Liver (tissue), 7 donors: ENCODE measurements at regions not wholly inside any gene's neighbourhood (a gene's known extent, or its start where the extent isn't known, plus 50 kb on each side); places are given as distances from the start of the nearest gene placed in this dataset.

Experiments
- DNase-seq: peaks from one replicate; pipeline ENCODE4 v3.0.0-alpha.2; 2017; ENCODE audit warnings: low spot score
- H3K27ac ChIP-seq, 2 donors: one replicate each; pipeline ENCODE4 v1.7.0; 2013; ENCODE audit warnings: inconsistent platforms in 2 of 2, low read length in 2 of 2, control low read depth in 1 of 2, low read depth in 1 of 2, mild to moderate bottlenecking in 1 of 2
- H3K27me3 ChIP-seq, 4 donors: one replicate each; pipeline versions ENCODE4 v1.6.1 to v1.7.0; 2013; ENCODE audit warnings: low read length in 3 of 4, inconsistent platforms in 1 of 4, mild to moderate bottlenecking in 1 of 4, moderate library complexity in 1 of 4; ENCODE audit not compliant: control insufficient read depth in 4 of 4, insufficient read depth in 4 of 4
- H3K36me3 ChIP-seq, 4 donors: one replicate each; pipeline versions ENCODE4 v1.6.1 to v1.7.0; 2013; ENCODE audit warnings: low read length in 3 of 4, mild to moderate bottlenecking in 3 of 4, low read depth in 1 of 4, moderate library complexity in 1 of 4; ENCODE audit not compliant: control insufficient read depth in 4 of 4, insufficient read depth in 3 of 4
- H3K4me1 ChIP-seq, 4 donors: one replicate each; pipeline versions ENCODE4 v1.6.1 to v1.7.0; 2013; ENCODE audit warnings: low read length in 3 of 4, mild to moderate bottlenecking in 3 of 4, moderate library complexity in 1 of 4; ENCODE audit not compliant: control insufficient read depth in 4 of 4, insufficient read depth in 4 of 4
- H3K4me3 ChIP-seq, 3 donors: one replicate each; pipeline versions ENCODE4 v1.6.1 to v1.7.0; 2013; ENCODE audit warnings: low read length in 3 of 3, control low read depth in 1 of 3, low read depth in 1 of 3, mild to moderate bottlenecking in 1 of 3
- H3K9ac ChIP-seq, 2 donors: one replicate each; pipeline ENCODE4 v1.7.0; 2013; ENCODE audit warnings: low read length in 2 of 2, mild to moderate bottlenecking in 2 of 2, moderate library complexity in 2 of 2, control low read depth in 1 of 2, low read depth in 1 of 2
- H3K9me3 ChIP-seq, 4 donors: one replicate each; pipeline versions ENCODE4 v1.6.1 to v1.7.0; 2013; ENCODE audit warnings: low read length in 3 of 4; ENCODE audit not compliant: control insufficient read depth in 4 of 4
- ATF3 ChIP-seq: IDR thresholded peaks from 2 replicates; pipeline ENCODE4 v1.6.1; 2016; ENCODE audit warnings: antibody characterized with exemption
- EGR1 ChIP-seq, 2 donors: IDR thresholded peaks; 2 replicates each; pipeline ENCODE4 v1.6.1; 2016 to 2018; ENCODE audit warnings: antibody characterized with exemption in 2 of 2, low read depth in 2 of 2
- FOXA1 ChIP-seq: IDR thresholded peaks from 2 replicates; pipeline ENCODE4 v1.6.1; 2016; ENCODE audit warnings: antibody characterized with exemption
- FOXA2 ChIP-seq: IDR thresholded peaks from 2 replicates; pipeline ENCODE4 v1.6.1; 2016; ENCODE audit warnings: antibody characterized with exemption
- GABPA ChIP-seq, 2 donors: IDR thresholded peaks in 1 of 2; conservative IDR thresholded peaks in 1 of 2; 2 replicates each; pipeline ENCODE4 v1.6.1; 2016; ENCODE audit warnings: antibody characterized with exemption in 2 of 2, mild to moderate bottlenecking in 1 of 2, moderate library complexity in 1 of 2
- HNF4A ChIP-seq, 2 donors: conservative IDR thresholded peaks; 2 replicates each; pipeline ENCODE4 v1.6.1; 2016; ENCODE audit warnings: antibody characterized with exemption in 2 of 2, mild to moderate bottlenecking in 2 of 2
- HNF4G ChIP-seq: IDR thresholded peaks from 2 replicates; pipeline ENCODE4 v1.6.1; 2016; ENCODE audit warnings: antibody characterized with exemption
- JUND ChIP-seq, 2 donors: IDR thresholded peaks; 2 replicates each; pipeline ENCODE4 v1.6.1; 2016; ENCODE audit warnings: antibody characterized with exemption in 2 of 2
- NR2F2 ChIP-seq: IDR thresholded peaks from 2 replicates; pipeline ENCODE4 v1.6.1; 2016; ENCODE audit warnings: antibody characterized with exemption
- RAD21 ChIP-seq, 2 donors: IDR thresholded peaks; 2 replicates each; pipeline ENCODE4 v1.6.1; 2016; ENCODE audit warnings: antibody characterized with exemption in 2 of 2, mild to moderate bottlenecking in 2 of 2
- RXRA ChIP-seq, 2 donors: IDR thresholded peaks; 2 replicates each; pipeline ENCODE4 v1.6.1; 2017 to 2018; ENCODE audit warnings: antibody characterized with exemption in 2 of 2, mild to moderate bottlenecking in 1 of 2
- TAF1 ChIP-seq: conservative IDR thresholded peaks from 2 replicates; pipeline ENCODE4 v1.6.1; 2016; ENCODE audit warnings: antibody characterized with exemption, mild to moderate bottlenecking
- WGBS: extraction: QIAGEN DNeasy Blood & Tissue Kit; methylation state at CpG from one replicate; pipeline ENCODE4 v1.1.7; 2013; 5-methylcytosine and 5-hydroxymethylcytosine counted together
- TF ChIP-seq, protein P1 (sequence below): IDR thresholded peaks from 2 replicates; pipeline ENCODE4 v1.6.1; 2016; ENCODE audit warnings: antibody characterized with exemption, mild to moderate bottlenecking
- donor health status: healthy.
- donor health status: healthy.
- donor health status: healthy.
- donor health status: healthy.

GRCh38 chr20:4555188-4555890 is 130.9 kb upstream of the PRNP start:
- Histone ChIP-seq H3K27ac (no peak overlapping the region), H3K4me1 (no peaks in the 10 kb centered on the region), H3K4me3 (no peak overlapping the region), H3K9ac (no peak overlapping the region), H3K27me3 (peaks cover 0 to 12% (median 2%) of the 10 kb centered on the region in 4 donors), H3K9me3 (no peaks in the 10 kb centered on the region), H3K36me3 (no peaks in the 10 kb centered on the region)
- DNase-seq = no peak
- TF ChIP-seq JUND (IDR thresholded peaks at IDR 0.05) = no peak
- no peak for TF ChIP-seq HNF4G
- TF ChIP-seq, protein P1, sequence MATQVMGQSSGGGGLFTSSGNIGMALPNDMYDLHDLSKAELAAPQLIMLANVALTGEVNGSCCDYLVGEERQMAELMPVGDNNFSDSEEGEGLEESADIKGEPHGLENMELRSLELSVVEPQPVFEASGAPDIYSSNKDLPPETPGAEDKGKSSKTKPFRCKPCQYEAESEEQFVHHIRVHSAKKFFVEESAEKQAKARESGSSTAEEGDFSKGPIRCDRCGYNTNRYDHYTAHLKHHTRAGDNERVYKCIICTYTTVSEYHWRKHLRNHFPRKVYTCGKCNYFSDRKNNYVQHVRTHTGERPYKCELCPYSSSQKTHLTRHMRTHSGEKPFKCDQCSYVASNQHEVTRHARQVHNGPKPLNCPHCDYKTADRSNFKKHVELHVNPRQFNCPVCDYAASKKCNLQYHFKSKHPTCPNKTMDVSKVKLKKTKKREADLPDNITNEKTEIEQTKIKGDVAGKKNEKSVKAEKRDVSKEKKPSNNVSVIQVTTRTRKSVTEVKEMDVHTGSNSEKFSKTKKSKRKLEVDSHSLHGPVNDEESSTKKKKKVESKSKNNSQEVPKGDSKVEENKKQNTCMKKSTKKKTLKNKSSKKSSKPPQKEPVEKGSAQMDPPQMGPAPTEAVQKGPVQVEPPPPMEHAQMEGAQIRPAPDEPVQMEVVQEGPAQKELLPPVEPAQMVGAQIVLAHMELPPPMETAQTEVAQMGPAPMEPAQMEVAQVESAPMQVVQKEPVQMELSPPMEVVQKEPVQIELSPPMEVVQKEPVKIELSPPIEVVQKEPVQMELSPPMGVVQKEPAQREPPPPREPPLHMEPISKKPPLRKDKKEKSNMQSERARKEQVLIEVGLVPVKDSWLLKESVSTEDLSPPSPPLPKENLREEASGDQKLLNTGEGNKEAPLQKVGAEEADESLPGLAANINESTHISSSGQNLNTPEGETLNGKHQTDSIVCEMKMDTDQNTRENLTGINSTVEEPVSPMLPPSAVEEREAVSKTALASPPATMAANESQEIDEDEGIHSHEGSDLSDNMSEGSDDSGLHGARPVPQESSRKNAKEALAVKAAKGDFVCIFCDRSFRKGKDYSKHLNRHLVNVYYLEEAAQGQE = no peak
- TF ChIP-seq FOXA2 = no peak
- no peak for TF ChIP-seq HNF4A (conservative IDR thresholded peaks at IDR 0.05)
- TF ChIP-seq TAF1 = no peak
- TF ChIP-seq ATF3 = no peak
- TF ChIP-seq NR2F2 = peak; percentile 58
- WGBS = 70% methylated on average over 8 of the region's 8 CpGs

DNA sequence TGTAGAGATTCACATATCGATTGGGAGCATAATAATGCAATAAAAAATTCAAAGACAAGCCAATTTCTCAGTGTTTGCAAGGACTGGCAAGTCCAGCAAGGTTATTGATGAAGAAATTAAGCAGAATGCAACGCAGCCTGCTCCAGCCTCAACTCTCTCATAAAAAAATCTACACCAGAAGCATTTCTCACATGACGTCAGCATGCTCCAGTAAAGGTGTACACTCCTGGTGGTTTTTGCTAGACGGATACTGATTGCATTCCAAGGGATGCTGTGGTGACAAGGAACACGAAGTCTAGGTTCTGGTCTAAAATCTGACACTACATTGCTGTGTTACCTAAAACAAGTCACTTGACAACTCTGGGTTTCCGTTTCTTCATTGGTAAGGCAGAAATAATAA is 131.9 kb upstream of the PRNP start:
- TF ChIP-seq EGR1 (IDR thresholded peaks at IDR 0.05; ENCODE audit: low read depth in 2 of 2) = no peak
- TF ChIP-seq FOXA2 = no peak
- TF ChIP-seq FOXA1 = no peak
- TF ChIP-seq HNF4A (conservative IDR thresholded peaks at IDR 0.05) = no peak
- TF ChIP-seq ATF3 = no peak
- TF ChIP-seq JUND (IDR thresholded peaks at IDR 0.05) = no peak
- no peak for TF ChIP-seq GABPA (IDR thresholded peaks at IDR 0.05 in 1 of 2, conservative IDR thresholded peaks at IDR 0.05 in 1 of 2)
- TF ChIP-seq RAD21 (IDR thresholded peaks at IDR 0.05) = no peak
- no peak for TF ChIP-seq TAF1
- TF ChIP-seq, protein P1 = no peak
- no peak for TF ChIP-seq RXRA (IDR thresholded peaks at IDR 0.05)
- no peak overlapping the region for H3K27ac ChIP-seq
- peaks cover 0 to 12% (median 2%) of the 10 kb centered on the region in 4 donors for H3K27me3 ChIP-seq
- DNase-seq = no peak
- no peaks in the 10 kb centered on the region for H3K9me3 ChIP-seq
- H3K4me1 ChIP-seq = no peaks in the 10 kb centered on the region
- H3K9ac ChIP-seq = no peak overlapping the region
- 63% methylated on average over 6 of the region's 6 CpGs for WGBS
- H3K36me3 ChIP-seq = no peaks in the 10 kb centered on the region
- H3K4me3 ChIP-seq = no peak overlapping the region
